Psoas muscle (tissue), 7 donors: ENCODE measurements at regions not wholly inside any gene's neighbourhood (a gene's known extent, or its start where the extent isn't known, plus 50 kb on each side); places are given as distances from the start of the nearest gene placed in this dataset.

Source experiments
- ATAC-seq, 4 donors: fragments of 200-7000 bp; cut with Tn5 transposase; one replicate each; pipeline ENCODE4 v1.9.1; 2020; ENCODE audit warnings: moderate library complexity in 3 of 4, mild to moderate bottlenecking in 2 of 4
- DNase-seq, 2 donors: peaks; one replicate each; pipeline ENCODE4 v3.0.0-alpha.2; 2020
- H3K27ac ChIP-seq: fragments of 200-600 bp; one replicate; pipeline ENCODE4 v1.8.0; 2022
- H3K27me3 ChIP-seq, 3 donors: fragments of 200-600 bp in 1 of 3; one replicate each; pipeline versions ENCODE4 v1.6.1 to v1.8.0; 2013 to 2022; ENCODE audit warnings: low read length in 2 of 3, mild to moderate bottlenecking in 2 of 3, moderate library complexity in 1 of 3; ENCODE audit not compliant: insufficient read depth in 3 of 3
- H3K36me3 ChIP-seq, 2 donors: fragments of 200-600 bp in 1 of 2; one replicate each; pipeline versions ENCODE4 v1.6.1 to v1.8.0; 2013 to 2022; ENCODE audit warnings: low read depth in 1 of 2, mild to moderate bottlenecking in 1 of 2, moderate library complexity in 1 of 2; ENCODE audit not compliant: insufficient read depth in 1 of 2
- H3K4me1 ChIP-seq: fragments of 200-600 bp; one replicate; pipeline ENCODE4 v1.8.0; 2022
- H3K4me3 ChIP-seq: fragments of 200-600 bp; one replicate; pipeline ENCODE4 v1.8.0; 2022; ENCODE audit warnings: mild to moderate bottlenecking
- H3K9me3 ChIP-seq: fragments of 200-600 bp; one replicate; pipeline ENCODE4 v1.8.0; 2022
- WGBS, 3 donors: extraction: QIAGEN DNeasy Blood & Tissue Kit; methylation state at CpG; one replicate each; pipeline versions ENCODE4 v1.1.6 to v1.1.7; 2013; 5-methylcytosine and 5-hydroxymethylcytosine counted together
- intact Hi-C, 2 donors: fragments of 100-400 bp; cut with DNase I; formaldehyde crosslinking; loops; one replicate each; pipeline versions ENCODE4 v1.11.0 to v1.14.2; 2022
- TF ChIP-seq, protein P1 (sequence below): fragments of 200-600 bp; IDR thresholded peaks from one replicate; pipeline ENCODE4 v1.8.0; 2022; ENCODE audit warnings: antibody characterized with exemption
- donor health status: healthy with polysubstance abuse.
- donor health status: DM: no; HTN: no; CAD: no; lungs with moderate emphysema.
- donor health status: Bipolar disorder and iron deficiency.
- donor health status: healthy.
- donor health status: DM: yes; HTN: yes; CAD: no.
- donor health status: DM: no; HTN: no; CAD: no.
- donor health status: DM: yes; HTN: yes; CAD: no.

DNA sequence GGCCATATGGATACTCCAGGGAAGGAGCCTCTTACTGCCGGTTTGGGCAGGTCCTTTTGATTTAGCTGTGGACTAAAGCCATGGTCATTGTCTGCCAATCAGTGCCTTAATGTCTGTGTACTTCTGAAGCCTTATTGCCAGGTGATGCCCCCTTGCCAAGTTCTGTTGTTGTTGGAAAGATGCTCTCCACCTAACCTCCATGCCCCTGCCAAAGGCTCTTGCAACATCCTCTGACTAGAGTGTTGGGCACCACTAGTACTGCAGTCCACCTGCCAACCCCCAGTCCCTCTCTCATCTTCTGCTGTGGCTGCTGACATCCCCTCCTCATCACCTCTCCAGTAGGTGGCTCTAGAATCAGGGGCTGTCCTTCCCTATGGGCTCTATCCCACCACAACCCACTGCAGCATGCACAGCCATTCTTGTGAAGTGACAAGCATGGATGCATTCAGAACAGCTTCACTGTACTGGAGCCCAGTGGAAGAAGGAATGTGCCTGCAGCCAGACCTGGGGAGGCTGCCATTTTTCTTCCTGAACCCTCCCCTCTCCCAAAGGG lies 375.3 kb upstream of the CDH5 start:
- Histone ChIP-seq H3K4me3 (no peak overlapping the region), H3K27me3 (peaks cover 0 to 2% (median 0%) of the 10 kb centered on the region in 3 donors), H3K9me3 (no peaks in the 10 kb centered on the region), H3K36me3 (no peaks in the 10 kb centered on the region), H3K4me1 (no peaks in the 10 kb centered on the region), H3K27ac (no peak overlapping the region)
- intact Hi-C loops: no loop called here
- TF ChIP-seq, protein P1, sequence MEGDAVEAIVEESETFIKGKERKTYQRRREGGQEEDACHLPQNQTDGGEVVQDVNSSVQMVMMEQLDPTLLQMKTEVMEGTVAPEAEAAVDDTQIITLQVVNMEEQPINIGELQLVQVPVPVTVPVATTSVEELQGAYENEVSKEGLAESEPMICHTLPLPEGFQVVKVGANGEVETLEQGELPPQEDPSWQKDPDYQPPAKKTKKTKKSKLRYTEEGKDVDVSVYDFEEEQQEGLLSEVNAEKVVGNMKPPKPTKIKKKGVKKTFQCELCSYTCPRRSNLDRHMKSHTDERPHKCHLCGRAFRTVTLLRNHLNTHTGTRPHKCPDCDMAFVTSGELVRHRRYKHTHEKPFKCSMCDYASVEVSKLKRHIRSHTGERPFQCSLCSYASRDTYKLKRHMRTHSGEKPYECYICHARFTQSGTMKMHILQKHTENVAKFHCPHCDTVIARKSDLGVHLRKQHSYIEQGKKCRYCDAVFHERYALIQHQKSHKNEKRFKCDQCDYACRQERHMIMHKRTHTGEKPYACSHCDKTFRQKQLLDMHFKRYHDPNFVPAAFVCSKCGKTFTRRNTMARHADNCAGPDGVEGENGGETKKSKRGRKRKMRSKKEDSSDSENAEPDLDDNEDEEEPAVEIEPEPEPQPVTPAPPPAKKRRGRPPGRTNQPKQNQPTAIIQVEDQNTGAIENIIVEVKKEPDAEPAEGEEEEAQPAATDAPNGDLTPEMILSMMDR: no peak
- ATAC-seq (no peak), DNase-seq (no peak)
- WGBS, 3 donors: 36 to 54% (median 53%) methylated on average over 1 of the region's 1 CpG

DNA sequence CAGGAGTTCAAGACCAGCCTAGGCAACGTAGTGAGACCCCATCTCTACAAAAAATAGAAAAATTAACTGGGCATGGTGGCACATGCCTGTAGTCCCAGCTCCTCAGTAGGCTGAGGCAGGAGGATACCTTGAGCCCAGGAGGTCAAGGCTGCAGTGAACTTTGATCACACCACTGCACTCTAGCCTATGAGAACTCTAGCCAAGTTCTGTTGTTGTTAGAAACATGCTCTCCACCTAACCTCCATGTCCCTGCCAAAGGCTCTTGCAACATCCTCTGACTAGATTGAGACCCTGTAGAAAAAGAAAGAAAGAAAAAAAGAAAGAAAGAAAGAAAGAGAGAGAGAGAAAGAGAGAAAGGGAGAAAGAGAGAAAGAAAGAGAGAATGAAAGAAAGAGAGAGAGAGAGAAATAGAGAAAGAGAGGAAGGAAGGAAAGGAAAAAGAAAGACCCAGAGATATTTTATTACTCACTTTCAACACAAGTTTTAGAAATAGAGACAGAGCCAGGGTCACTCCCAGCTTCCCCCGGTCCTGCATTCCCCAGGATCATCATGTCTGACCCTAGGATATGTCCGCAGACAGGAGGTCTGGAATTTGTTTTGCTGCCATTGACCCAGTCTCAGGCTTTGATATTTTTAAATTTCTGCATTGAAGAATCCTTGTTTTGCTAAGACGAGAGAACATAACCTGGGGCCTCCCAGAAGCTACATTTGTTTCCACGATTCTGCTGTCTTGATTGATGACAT lies 376.5 kb upstream of the CDH5 start:
- WGBS, 3 donors: 68 to 75% (median 70%) methylated on average over 5 of the region's 5 CpGs
- TF ChIP-seq, protein P1: no peak
- Histone ChIP-seq H3K36me3 (no peaks in the 10 kb centered on the region), H3K9me3 (no peaks in the 10 kb centered on the region), H3K4me1 (no peaks in the 10 kb centered on the region), H3K27ac (no peak overlapping the region), H3K27me3 (peaks cover 0 to 2% (median 0%) of the 10 kb centered on the region in 3 donors), H3K4me3 (no peak overlapping the region)
- ATAC-seq: no peak
- intact Hi-C loops: no loop called here
- no peak for DNase-seq

DNA sequence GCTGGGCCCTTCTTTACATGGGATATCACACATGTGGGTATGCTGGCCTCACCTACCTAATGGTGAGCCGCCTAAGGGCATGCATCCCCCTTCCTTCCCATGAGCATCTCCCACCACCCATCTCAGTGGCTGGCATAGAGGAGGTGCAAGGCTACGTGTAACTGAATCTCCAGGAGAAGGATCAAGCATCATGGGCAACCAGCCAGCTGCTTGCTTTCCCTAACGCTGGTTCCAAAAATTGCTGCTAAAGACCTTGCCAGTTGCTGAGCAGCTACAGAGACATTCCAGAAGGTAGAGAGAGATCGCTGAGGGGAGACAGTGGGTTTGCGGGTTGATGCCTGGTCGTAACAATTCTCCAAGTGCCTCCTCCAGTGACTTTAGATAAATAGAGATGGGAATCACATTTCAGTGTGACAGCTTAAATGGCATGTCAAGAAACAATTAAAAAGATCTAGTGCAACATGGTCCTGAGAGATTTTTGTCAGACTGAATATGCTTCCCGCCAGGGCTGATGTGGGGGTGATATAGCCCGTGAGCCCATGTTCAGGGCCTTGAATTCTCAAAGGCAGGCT lies 378.4 kb upstream of the CDH5 start:
- Histone ChIP-seq H3K4me3 (no peak overlapping the region), H3K9me3 (no peaks in the 10 kb centered on the region), H3K4me1 (no peaks in the 10 kb centered on the region), H3K27me3 (peaks cover 0 to 2% (median 0%) of the 10 kb centered on the region in 3 donors), H3K27ac (no peak overlapping the region), H3K36me3 (no peaks in the 10 kb centered on the region)
- 40 to 53% (median 44%) methylated on average over 8 of the region's 8 CpGs for WGBS, 3 donors
- DNase-seq (no peak), ATAC-seq (no peak)
- intact Hi-C loops: no loop called here
- TF ChIP-seq, protein P1: no peak

DNA sequence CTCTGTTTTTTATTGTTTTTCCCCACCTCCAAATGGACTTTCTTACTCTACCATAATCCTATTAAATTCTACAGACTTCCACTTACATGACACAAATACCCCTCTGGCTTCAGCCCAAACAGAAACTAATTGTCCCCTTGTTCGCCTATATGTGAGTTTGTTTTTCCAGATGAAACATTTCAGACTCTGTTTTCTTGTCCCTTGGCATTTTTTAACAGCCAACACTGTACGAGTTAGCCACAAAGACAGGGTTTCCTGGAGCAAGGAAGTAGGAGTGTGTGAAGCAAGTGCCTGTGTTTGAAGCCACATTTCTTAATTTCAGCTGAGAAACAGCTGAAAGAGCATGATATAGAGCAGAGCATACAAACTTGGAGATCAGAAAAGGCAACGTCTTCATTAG lies 382.2 kb upstream of the CDH5 start:
- no peaks in the 10 kb centered on the region for H3K4me1 ChIP-seq
- DNase-seq: no peak
- intact Hi-C loops: no loop called here
- ATAC-seq: no peak
- H3K27ac ChIP-seq: no peak overlapping the region
- 35 to 47% (median 39%) methylated on average over 3 of the region's 3 CpGs for WGBS, 3 donors
- TF ChIP-seq, protein P1: no peak
- no peaks in the 10 kb centered on the region for H3K9me3 ChIP-seq
- H3K4me3 ChIP-seq: no peak overlapping the region
- no peaks in the 10 kb centered on the region for H3K27me3 ChIP-seq
- H3K36me3 ChIP-seq: no peaks in the 10 kb centered on the region
